SK-N-SH treated with all-trans-retinoic acid at 6 μM for 48 hours (cell line): ENCODE measurements at regions not wholly inside any gene's neighbourhood (a gene's known extent, or its start where the extent isn't known, plus 50 kb on each side); places are given as distances from the start of the nearest gene placed in this dataset.
"Not testable (repeated sequence)": the region's sequence is repeated elsewhere in the genome, so short reads cannot be mapped to it uniquely, and the experiment has no call there.

ENCODE experiments used
- PPARA ChIP-seq: fragments of 250-450 bp; sonication (Bioruptor Pico); IDR thresholded peaks from 2 replicates; pipeline ENCODE4 v1.5.0; 2020; ENCODE audit warnings: mild to moderate bottlenecking, borderline replicate concordance
- TCF4 ChIP-seq: fragments of 250-450 bp; sonication (Bioruptor Pico); IDR thresholded peaks from 2 replicates; pipeline ENCODE4 v1.8.0; 2021; ENCODE audit warnings: mild to moderate bottlenecking, moderate library complexity, borderline replicate concordance
- ZFP3 ChIP-seq: fragments of 250-450 bp; sonication (Bioruptor Pico); IDR thresholded peaks from 2 replicates; pipeline ENCODE4 v1.5.0; 2020; ENCODE audit warnings: mild to moderate bottlenecking, moderate library complexity
- ZNF565 ChIP-seq: fragments of 450-650 bp; formaldehyde crosslinking; conservative IDR thresholded peaks from 2 replicates; pipeline ENCODE4 v1.5.0; 2020; ENCODE audit warnings: low read depth, mild to moderate bottlenecking, moderate library complexity
- TF ChIP-seq, protein P1 (sequence below): fragments of 250-450 bp; sonication (Bioruptor Pico); IDR thresholded peaks from 2 replicates; pipeline ENCODE4 v1.5.1; 2020; ENCODE audit warnings: low read depth, mild to moderate bottlenecking, moderate library complexity

DNA sequence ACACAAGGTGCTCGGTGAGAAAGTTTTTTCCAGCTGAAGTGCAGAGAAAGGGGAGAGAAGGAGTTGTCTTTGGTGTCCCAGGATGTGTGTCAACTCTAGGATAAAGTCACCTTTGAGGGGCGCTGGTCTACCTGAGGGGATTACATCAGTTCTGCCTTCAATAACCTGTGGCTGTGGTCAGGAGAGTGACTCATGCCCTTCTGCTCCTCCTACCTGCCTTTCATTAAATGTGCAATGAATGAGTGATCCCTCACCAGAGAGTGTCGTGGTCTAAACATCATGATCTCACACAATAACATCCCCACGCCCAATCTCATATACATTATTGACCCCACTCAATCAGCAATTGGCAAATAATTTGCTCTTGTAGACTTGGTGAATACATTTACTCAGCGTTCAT lies 83.4 kb downstream of the OR4M2 start:
- TF ChIP-seq PPARA, ZFP3, ZNF565, TCF4 (CRISPR knock-in tag): not testable (repeated sequence)
- TF ChIP-seq, protein P1, sequence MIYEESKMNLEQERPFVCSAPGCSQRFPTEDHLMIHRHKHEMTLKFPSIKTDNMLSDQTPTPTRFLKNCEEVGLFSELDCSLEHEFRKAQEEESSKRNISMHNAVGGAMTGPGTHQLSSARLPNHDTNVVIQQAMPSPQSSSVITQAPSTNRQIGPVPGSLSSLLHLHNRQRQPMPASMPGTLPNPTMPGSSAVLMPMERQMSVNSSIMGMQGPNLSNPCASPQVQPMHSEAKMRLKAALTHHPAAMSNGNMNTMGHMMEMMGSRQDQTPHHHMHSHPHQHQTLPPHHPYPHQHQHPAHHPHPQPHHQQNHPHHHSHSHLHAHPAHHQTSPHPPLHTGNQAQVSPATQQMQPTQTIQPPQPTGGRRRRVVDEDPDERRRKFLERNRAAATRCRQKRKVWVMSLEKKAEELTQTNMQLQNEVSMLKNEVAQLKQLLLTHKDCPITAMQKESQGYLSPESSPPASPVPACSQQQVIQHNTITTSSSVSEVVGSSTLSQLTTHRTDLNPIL (CRISPR knock-in tag), result not testable (repeated sequence)
